HG03097 (cell line): ENCODE measurements at regions not wholly inside any gene's neighbourhood (a gene's known extent, or its start where the extent isn't known, plus 50 kb on each side); places are given as distances from the start of the nearest gene placed in this dataset.

Experiments
- ATAC-seq: cut with Tn5 transposase; IDR thresholded peaks from one replicate; pipeline ENCODE4 v1.9.1; 2021; ENCODE audit not compliant: unreplicated experiment, low FRiP score

DNA sequence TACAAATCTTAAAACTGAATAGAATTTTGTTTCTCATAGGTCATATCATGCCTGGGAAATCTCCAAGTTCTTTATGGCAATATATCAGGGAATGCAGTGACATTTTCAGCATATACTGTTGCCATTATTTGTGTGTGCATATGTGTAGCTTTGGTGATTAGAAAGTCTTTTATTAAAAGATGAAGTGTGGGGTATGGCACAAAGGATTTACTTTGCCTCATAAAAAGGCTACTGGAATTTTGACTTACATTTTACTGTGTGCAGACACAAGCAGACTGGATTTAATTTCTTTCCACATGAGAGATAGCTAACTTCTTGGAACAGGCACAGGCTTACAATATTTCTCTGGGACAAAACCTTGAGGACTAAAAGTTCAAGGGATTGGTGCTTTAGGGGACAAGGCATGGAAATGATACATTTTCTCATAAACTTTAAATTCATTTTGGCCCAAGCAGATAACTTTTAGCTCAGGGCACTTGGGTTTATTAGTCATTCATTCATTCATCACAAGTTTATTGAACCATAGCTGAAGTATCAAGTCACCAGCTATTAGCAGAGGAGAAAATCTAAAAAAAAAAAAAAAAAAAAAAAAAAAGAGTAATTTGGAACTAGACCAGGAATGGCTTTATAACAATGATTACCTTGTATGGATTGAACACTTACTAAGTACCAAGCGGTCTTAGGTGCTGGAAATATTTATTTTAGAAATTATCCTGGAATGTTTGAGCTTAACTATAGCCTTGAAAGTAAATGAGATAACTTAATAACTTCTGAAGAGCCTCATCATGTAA, 191.5 kb downstream of the SLIT2 start:
- ATAC-seq = no peak

DNA sequence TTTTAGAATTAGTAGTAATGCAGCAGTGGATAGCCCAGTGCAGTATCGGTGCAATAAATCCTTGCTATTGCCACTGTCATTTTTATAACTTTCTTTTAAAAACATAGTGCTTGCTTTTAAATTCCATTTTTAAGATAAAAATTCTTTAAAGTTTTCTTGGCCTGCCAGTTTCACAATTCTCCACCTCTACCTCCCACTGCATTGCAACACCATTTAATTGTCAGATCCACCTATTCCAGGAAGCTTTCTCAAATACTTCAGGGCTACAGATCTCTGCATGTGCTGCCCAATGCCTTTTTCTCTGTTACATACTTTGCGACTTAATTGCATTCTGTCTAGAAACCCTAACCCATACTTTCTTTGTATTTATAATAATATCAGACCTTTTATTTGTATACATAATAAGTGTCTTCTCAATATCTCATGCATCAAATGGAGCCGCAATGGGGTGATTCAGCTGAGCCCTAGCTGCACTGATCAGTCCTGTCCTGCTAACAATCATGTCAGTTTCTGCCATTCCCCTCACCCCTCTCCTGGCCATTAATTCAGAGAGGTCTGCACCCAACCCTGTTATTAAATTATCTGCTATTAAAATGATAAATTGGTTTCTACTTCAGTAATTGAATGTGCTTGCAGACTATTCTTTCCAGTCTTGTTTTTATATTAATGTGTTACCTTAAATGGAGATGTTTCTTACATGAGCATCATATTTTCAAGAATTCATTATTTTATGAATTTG, 193.1 kb downstream of the SLIT2 start:
- no peak for ATAC-seq

DNA sequence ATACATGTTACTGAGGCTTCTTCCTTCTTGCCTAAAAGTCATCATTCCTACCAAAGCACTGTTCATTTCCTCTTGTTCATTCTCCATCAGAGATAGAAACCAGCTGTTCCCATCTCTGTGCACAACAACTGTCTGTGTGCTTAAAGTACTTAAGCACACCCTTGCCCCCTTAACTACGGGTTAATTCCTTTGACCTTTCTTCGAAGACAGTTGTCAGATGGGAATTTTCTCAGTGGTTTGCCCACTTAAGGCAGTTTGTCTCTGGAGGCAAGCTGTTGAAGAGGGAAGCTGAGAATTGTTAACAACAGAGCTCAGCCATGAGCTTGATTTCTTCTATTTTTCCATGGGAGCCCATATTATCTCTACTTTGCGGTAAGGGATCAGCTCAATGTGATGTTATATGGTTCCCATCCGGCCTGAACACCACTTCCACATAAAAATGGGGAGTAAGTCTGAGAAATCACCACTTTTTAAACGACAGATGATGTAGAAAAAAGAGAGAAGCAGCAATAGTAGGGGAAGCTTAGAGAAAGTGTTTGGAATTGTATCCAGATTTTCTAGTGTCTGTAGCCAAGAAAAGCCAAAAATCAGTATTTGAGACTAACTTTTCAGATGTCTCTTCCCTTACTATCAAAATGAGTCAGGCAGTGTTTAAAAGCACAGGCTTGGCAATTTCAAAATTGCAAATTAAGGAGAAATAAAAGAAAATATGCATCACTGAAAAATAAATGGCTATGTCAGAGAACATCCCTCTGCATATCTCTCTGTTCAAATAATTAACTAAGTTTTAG, 194.4 kb downstream of the SLIT2 start:
- no peak for ATAC-seq

DNA sequence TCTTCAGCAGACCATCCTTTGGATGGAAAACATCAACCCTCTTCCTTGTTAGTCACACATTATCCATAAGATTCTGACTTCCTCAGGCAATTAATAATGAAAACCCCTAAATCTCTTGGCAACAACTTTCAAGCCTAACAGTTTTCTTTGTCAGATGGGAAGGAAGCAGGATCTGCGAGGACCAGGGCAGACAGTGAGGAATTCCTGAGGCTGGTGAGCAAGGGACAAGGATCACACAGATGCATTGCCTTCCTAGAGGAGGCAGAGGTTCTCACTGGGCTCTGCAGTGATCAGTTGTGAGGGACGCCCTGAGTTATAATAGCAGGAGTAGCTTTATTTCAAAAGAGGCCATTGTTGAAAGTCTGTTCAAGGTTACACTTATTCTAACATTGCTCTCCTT, 195.4 kb downstream of the SLIT2 start:
- no peak for ATAC-seq

DNA sequence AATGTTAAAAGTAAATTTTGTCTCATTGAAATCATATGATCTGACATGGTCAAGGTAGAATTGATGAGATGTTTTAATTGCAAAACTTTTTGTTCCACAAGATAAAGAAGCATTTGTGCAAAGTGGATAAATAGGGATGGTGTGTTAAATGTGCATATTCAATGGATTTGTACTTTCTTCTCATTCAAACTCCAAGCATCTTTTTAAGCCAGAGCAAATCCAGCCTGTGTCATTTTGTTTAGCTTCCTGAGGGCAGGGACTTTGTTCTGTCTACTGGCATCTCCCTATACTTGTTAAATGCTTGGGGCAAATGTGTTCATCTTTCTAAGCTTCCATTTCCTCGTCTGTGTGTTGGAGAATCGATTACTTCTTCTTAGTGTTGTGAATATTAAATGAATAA, 200.3 kb downstream of the SLIT2 start:
- ATAC-seq = no peak

DNA sequence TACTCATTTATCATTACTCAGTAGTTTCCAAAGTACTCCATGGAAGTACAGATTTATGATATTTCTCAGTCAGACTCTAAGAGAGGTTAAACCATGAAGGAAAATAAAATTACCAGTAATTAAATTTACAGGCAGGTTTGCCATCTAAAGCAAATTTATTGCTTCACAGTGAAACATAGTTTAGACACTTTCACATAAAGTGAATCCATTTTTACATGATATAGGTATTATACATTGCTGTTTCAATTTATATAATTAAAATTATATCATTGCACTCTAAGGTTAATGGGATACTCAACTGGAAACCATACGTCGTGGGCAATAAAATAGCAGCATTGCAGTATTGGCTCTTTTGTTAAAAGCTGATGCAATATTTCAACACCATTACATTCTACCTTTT, 202.8 kb downstream of the SLIT2 start:
- ATAC-seq = no peak

DNA sequence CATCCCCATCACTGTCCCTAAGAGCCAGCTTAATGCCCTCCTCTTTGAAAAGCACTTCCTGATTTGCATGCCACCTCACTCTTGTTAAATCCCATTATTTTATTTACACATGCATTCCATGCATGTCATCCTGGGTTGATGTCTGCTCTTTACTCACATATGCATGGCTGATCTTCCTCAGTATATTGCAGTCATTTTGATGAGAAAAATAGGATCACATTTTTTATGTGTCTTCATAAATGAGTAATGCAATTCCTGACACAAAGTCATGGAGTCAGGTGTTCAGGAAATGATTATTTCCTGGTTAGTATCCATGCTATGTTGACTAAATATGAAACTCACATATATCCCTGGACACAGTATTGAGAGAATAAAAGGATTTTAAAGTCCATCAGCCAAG, 204.7 kb downstream of the SLIT2 start:
- ATAC-seq = no peak

DNA sequence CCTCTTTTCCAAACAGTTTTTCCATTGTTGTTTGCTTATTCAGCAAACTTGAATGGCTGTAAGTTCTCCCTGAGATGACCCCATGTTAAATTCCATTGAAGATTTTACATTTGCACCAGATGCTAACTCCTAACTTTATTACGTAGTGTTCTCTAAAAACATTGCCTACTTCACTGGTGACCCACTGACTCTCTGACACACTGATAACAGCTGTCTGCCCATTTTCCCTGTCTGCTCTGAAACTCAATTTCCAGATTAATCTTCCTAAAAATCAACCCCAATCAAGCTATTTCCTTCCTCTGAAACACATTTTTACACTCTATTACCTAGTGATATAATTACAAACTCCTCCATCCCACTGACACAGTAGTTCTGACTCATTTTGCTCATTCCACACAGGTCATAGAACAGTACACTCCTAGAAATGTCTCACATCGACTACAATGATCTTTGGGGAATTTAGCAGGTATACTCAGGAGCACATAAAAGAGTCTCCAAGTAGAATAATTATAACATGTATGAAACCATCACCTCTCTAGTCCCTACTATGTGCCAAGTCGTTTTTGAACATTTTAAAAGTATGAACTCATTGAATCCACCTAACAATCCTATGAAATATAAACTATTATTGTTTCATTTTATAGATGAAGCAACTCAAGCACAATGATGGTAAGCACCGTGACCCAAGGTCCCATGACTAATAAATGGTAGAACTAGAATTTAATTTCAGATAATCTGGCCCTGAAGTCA, 210.9 kb downstream of the SLIT2 start:
- ATAC-seq = no peak

DNA sequence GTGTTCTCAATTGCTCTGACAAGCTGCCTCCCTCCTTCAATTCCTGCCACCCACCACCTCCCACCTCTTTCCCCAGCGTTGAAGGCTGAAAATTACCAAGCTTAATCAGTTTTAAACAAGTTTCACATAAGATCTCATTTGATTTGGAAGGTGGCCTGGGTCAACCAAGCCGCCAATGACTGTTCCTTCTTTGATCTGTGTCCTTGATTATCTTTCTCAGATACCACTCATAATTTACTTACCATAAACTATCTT, 211.4 kb downstream of the SLIT2 start:
- ATAC-seq = no peak

DNA sequence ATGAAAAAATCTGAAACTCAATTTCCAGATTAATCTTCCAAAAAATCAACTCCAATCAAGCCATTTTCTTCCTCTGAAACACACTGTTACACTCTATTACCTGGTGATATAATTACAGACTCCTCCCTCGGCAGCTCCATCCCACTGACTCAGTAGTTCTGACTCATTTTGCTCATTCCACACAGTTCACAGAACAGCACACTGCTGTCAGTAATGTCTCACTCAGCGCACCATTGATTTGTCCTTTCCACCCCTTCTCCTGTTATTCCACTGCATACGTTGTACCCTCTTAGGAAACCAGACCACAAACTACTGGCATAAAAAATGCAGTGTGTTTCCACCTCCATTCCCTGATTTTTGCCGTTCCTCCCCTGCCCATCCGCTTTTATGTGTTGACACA, 212.7 kb downstream of the SLIT2 start:
- ATAC-seq = no peak

DNA sequence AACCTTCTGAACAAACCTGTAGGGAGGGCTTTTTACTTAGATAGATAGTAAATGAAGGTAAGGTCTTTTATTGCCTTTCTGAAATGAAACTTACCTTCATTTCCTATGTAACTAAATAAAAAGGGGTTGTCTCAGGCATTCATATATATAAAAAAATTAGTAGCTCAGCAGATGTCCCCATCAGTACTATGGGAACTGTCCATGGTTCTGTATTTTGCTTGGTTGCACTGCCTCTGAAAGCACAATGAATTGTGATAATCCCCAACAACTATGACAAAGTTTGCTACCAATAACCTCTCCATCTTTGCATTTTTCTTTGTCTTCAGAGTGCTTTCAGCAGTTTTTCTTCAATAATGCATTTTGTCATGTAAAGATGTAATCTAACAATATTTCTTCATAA, 222.4 kb downstream of the SLIT2 start:
- ATAC-seq = no peak

DNA sequence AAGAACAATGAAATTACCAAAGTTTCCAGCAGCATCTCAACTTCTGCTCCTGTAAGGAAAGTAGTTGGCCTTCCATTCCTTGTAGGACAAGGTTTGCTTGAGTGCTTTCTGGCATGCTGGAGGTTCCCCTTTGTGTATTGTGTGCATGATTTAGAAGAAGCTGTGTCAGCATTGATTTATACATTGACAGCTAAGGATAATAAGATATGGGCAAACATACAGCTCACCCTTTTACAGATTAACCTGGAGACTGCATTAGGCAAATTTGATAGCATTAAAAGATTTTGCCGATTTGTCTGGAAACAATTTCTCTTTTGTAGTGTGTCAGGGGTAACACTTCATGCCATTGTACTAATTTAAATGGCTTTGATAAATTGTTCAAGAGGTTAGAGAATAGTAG, 221.8 kb upstream of the PACRGL start:
- ATAC-seq = no peak

DNA sequence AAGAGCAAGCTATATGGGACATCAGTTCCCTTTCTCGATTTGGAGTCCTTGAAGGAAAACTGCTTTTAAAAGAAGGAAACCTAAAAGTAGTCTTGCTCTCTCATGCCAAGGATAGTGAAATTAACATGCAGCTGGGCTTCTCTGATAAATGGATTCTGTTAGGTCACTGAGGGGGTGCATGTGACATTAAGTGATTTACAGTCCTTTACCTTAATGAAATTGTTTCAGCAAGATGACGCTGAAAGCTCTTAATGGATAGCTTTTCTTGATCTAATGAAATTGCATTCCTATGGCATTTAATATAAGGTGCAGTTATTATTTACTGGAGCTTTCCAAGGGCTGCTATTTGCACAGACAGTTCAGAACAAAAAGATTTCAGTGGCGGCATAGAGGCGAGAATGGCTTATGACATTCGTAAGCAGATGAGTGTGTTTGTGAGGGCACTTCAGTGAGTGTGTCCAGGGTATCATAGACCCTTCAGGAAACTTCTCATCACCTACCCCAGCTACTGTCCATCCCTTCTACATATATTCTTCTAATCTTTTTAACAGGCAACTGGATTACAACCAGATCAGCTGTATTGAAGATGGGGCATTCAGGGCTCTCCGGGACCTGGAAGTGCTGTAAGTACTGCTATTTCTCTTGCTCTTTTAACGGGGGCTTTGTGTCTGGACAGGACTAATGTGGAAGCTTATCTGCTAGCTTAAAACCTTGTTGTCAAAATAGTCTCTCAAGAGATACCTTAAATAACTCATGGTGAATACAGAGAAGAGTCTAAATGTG, 219.9 kb upstream of the PACRGL start:
- no peak for ATAC-seq

DNA sequence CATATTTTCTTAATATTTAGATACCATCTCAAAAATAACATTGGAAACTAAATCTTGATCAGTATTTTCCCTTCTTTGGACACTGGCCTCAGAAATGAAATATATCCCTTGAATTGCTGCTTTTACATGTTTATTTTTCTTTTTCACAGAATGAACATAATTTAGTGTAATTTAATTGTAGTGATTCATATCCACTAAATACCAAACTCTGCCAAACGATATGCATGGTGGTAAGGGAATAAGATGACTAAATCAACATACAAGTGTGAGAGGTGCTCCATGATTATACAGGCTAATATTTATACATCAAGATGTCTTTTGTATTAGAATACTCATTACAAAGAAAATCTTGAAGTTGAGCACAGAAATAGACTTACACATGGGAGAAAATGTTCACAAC, 216.8 kb upstream of the PACRGL start:
- no peak for ATAC-seq

DNA sequence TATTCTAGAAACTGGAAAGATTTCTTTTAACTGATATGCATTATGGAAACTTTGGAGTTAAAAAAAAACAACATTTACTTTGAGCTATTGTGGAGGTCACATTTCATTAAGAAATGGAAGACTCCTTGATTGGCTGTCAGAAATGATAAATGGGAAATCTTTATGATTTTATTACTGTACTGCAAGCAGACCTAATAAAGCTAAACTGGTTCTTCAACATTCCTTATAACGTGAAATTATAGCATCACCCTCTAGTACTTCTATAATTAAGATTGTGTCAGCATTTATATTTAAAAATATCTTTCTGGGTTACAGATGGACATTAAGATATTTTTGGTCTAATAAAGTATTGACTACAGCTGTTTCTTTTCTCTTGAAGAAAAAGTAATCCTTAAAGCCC, 213.8 kb upstream of the PACRGL start:
- ATAC-seq = no peak

DNA sequence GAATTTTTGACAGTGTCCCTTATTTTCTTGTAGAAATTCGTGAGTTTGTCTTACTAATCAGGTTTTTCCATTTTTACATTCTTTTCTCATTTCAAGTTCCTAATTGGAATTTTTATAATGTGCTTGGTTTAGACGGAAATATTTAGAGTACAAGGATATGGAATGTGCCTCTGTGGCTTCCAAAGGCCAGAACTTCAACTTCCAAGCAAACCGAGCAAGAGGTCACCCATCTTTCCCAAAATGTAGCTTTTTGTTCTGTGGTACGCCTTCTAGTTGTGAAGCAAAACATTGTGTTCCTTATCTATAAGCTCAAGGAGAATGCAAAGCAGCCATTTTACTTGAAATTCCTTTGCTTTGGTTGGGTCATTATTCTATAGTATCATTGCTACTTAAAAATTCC, 212.8 kb upstream of the PACRGL start:
- no peak for ATAC-seq

DNA sequence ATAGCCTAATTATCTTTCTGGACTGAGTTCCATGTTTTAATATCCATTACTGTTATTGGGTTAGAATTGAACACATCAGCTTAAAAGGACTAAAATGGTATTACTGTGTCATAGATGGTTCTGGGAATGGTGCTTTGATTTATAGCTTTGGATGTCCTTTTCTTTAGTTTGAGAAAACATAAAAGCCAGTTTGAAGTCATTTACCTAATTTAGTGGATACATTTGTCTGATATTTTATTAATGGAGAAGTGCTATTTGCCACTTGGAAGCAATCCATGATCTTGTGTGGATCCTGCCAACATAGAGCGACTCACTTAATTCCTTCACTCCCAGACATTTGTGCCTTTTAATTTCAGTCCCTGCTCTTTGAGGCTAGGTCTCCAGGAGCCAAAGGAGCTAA, 212.4 kb upstream of the PACRGL start:
- no peak for ATAC-seq

DNA sequence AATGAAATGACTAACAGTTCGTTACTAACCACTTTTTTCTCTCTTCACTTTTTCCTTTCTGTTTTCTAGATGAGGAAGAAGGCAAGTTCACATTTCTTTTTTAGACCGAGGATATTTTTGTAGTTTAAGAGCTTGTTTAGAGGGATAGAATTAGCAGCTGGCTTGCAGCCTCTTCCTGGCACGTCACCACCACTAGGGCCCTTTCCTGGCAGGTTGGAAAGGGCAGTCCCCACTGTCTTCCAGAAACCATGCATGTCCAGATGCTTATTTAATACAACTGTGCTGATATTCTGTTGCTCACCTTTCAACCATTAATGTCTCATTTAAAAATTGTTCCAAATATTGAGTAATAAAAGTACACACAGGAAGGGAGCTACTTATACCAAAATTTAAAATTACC, 209.5 kb upstream of the PACRGL start:
- no peak for ATAC-seq

DNA sequence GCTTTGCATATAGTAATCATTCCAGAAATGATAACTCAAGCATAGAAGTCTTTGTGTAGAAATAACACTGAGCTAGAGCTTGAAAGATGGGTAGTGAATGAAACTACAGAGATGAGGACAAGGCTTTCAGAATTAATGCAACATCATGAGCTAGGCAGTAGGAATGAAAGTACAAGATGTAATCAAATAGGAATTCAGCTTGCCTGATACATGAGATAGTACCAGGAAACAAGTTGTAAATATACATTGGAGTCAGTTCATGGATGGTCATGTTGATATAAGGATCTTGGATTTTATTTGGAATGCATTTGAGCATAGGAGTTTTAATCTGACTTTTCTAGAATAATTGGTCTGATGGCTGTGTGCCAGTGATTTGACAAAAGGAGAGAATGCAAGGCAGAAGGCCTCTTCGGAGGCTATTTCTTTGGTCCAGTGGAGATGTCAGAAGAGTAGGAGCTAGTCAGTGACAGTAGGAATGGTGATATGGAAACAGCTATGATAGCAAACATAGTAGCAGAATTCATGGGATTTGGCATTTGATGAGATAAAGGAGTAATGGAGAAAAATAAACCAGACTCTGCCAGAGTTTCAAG, 206.4 kb upstream of the PACRGL start:
- ATAC-seq = no peak

DNA sequence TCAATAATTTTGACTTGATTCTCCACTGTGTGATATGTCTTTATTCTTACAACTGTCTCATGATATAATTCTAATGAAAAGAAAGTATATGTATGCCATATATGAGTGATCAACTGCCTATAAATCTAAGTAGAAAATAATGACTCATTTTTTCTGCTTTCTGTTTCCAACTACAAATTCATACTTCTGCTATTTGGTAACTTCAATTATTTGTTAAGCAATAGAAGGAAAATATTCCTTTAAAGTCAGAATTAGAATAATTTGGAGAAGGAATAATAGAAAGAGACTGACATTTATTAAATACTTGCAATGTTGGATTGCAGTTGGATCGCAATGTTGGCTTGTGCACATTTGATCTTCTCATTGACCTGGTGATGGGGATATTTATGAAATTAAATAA, 204.2 kb upstream of the PACRGL start:
- no peak for ATAC-seq
